Central memory CD8-positive, alpha-beta T cell (primary cell): ENCODE measurements at regions not wholly inside any gene's neighbourhood (a gene's known extent, or its start where the extent isn't known, plus 50 kb on each side); places are given as distances from the start of the nearest gene placed in this dataset.

Experiments used
- ATAC-seq: fragments of 150-1000 bp; cut with Tn5 transposase; replicated peaks from 2 replicates; pipeline ENCODE4 v1.10.0; 2022; ENCODE audit warnings: mild to moderate bottlenecking, moderate FRiP score, moderate number of reproducible peaks; ENCODE audit not compliant: poor library complexity, severe bottlenecking; ENCODE audit errors: extremely low read depth
- DNase-seq, 2 donors: peaks; one replicate each; pipeline ENCODE4 v3.0.0; 2021; ENCODE audit warnings: low spot score in 2 of 2
- H3K27ac Mint-ChIP-seq: one replicate; pipeline ENCODE4 v1.8.0; 2022; ENCODE audit warnings: low read depth, mild to moderate bottlenecking, moderate library complexity, mixed read lengths
- H3K27me3 Mint-ChIP-seq: one replicate; pipeline ENCODE4 v1.8.0; 2022; ENCODE audit warnings: mixed read lengths
- H3K36me3 Mint-ChIP-seq: one replicate; pipeline ENCODE4 v1.8.0; 2022; ENCODE audit warnings: mild to moderate bottlenecking, moderate library complexity, mixed read lengths; ENCODE audit not compliant: insufficient read depth
- H3K4me1 Mint-ChIP-seq: one replicate; pipeline ENCODE4 v1.8.0; 2022; ENCODE audit warnings: mixed read lengths
- H3K4me3 Mint-ChIP-seq: one replicate; pipeline ENCODE4 v1.8.0; 2022; ENCODE audit warnings: mild to moderate bottlenecking, moderate library complexity, mixed read lengths
- H3K9me3 Mint-ChIP-seq: one replicate; pipeline ENCODE4 v1.8.0; 2022; ENCODE audit warnings: mixed read lengths

GRCh38 chr16:85984231-85984880 is 85.4 kb downstream of the IRF8 start:
- Mint-ChIP-seq H3K9me3 (no peaks in the 10 kb centered on the region), H3K4me3 (no peak overlapping the region), H3K36me3 (no peaks in the 10 kb centered on the region), H3K27ac (peak overlapping the region; percentile 88), H3K27me3 (peaks cover 18% of the 10 kb centered on the region), H3K4me1 (peaks cover 41% of the 10 kb centered on the region)
- DNase-seq (no peak), ATAC-seq (no peak)

GRCh38 chr16:85984947-85985451 is 86.0 kb downstream of the IRF8 start:
- H3K4me1 Mint-ChIP-seq: peaks cover 41% of the 10 kb centered on the region
- peak overlapping the region; percentile 88 for H3K27ac Mint-ChIP-seq
- peaks cover 22% of the 10 kb centered on the region for H3K27me3 Mint-ChIP-seq
- H3K9me3 Mint-ChIP-seq: no peaks in the 10 kb centered on the region
- H3K36me3 Mint-ChIP-seq: no peaks in the 10 kb centered on the region
- ATAC-seq: peak; percentile 24
- no peak for DNase-seq
- peak overlapping the region; percentile 58 for H3K4me3 Mint-ChIP-seq

- ATAC-seq: no peak
- H3K4me1 Mint-ChIP-seq: peaks cover 41% of the 10 kb centered on the region
- peak overlapping the region; percentile 55 for H3K27ac Mint-ChIP-seq
- no peaks in the 10 kb centered on the region for H3K36me3 Mint-ChIP-seq
- peaks cover 28% of the 10 kb centered on the region for H3K27me3 Mint-ChIP-seq
- peak in 1 of 2 donors; percentile 39 for DNase-seq
- H3K4me3 Mint-ChIP-seq: peak overlapping the region; percentile 27
- H3K9me3 Mint-ChIP-seq: no peaks in the 10 kb centered on the region
Observed at GRCh38 chr16:85986931-85987749, 88.2 kb downstream of the IRF8 start.

- no peak for DNase-seq
- no peak overlapping the region for H3K27ac Mint-ChIP-seq
- peaks cover 41% of the 10 kb centered on the region for H3K4me1 Mint-ChIP-seq
- ATAC-seq: peak; percentile 42
- H3K4me3 Mint-ChIP-seq: no peak overlapping the region
- H3K36me3 Mint-ChIP-seq: no peaks in the 10 kb centered on the region
- peaks cover 28% of the 10 kb centered on the region for H3K27me3 Mint-ChIP-seq
- H3K9me3 Mint-ChIP-seq: no peaks in the 10 kb centered on the region
Observed at GRCh38 chr16:85987750-85988078, 88.8 kb downstream of the IRF8 start.

- Mint-ChIP-seq H3K36me3 (no peaks in the 10 kb centered on the region), H3K9me3 (no peaks in the 10 kb centered on the region), H3K27me3 (peaks cover 28% of the 10 kb centered on the region), H3K27ac (peak overlapping the region; percentile 52), H3K4me1 (peaks cover 41% of the 10 kb centered on the region), H3K4me3 (no peak overlapping the region)
- no peak for DNase-seq
- no peak for ATAC-seq
Observed at GRCh38 chr16:85988306-85988705, 89.3 kb downstream of the IRF8 start.

- DNase-seq: no peak
- Mint-ChIP-seq H3K27me3 (peaks cover 28% of the 10 kb centered on the region), H3K36me3 (no peaks in the 10 kb centered on the region), H3K4me3 (no peak overlapping the region), H3K9me3 (no peaks in the 10 kb centered on the region), H3K27ac (peak overlapping the region; percentile 52), H3K4me1 (peaks cover 41% of the 10 kb centered on the region)
- peak; percentile 33 for ATAC-seq
Observed at GRCh38 chr16:85988723-85989313, 89.9 kb downstream of the IRF8 start.

- Mint-ChIP-seq H3K27ac (peak overlapping the region; percentile 52), H3K4me3 (no peak overlapping the region), H3K9me3 (no peaks in the 10 kb centered on the region), H3K4me1 (peaks cover 40% of the 10 kb centered on the region), H3K27me3 (peaks cover 28% of the 10 kb centered on the region), H3K36me3 (no peaks in the 10 kb centered on the region)
- DNase-seq (no peak), ATAC-seq (no peak)
Observed at GRCh38 chr16:85989376-85989775, 90.4 kb downstream of the IRF8 start.

- no peaks in the 10 kb centered on the region for H3K36me3 Mint-ChIP-seq
- no peak overlapping the region for H3K4me3 Mint-ChIP-seq
- no peak for ATAC-seq
- H3K27ac Mint-ChIP-seq: no peak overlapping the region
- H3K9me3 Mint-ChIP-seq: no peaks in the 10 kb centered on the region
- H3K4me1 Mint-ChIP-seq: peaks cover 33% of the 10 kb centered on the region
- DNase-seq: no peak
- H3K27me3 Mint-ChIP-seq: peaks cover 28% of the 10 kb centered on the region
Observed at GRCh38 chr16:85989863-85990643, 91.1 kb downstream of the IRF8 start.

- Mint-ChIP-seq H3K27ac (no peak overlapping the region), H3K4me3 (no peak overlapping the region)
- no peak for ATAC-seq
Observed at GRCh38 chr16:85990861-85991301, 91.9 kb downstream of the IRF8 start.

GRCh38 chr16:85991425-85991824 is 92.5 kb downstream of the IRF8 start:
- H3K27ac Mint-ChIP-seq: no peak overlapping the region
- DNase-seq: no peak
- H3K9me3 Mint-ChIP-seq: no peaks in the 10 kb centered on the region
- ATAC-seq: no peak
- H3K4me1 Mint-ChIP-seq: peaks cover 19% of the 10 kb centered on the region
- H3K27me3 Mint-ChIP-seq: peaks cover 28% of the 10 kb centered on the region
- H3K36me3 Mint-ChIP-seq: no peaks in the 10 kb centered on the region
- no peak overlapping the region for H3K4me3 Mint-ChIP-seq

More at GRCh38 chr16:85990861-85991301, 91.9 kb downstream of the IRF8 start:
- Mint-ChIP-seq H3K36me3 (no peaks in the 10 kb centered on the region), H3K4me1 (peaks cover 25% of the 10 kb centered on the region), H3K9me3 (no peaks in the 10 kb centered on the region), H3K27me3 (peaks cover 28% of the 10 kb centered on the region)
- no peak for DNase-seq

GRCh38 chr16:85991856-85992255 is 92.9 kb downstream of the IRF8 start:
- Mint-ChIP-seq H3K4me1 (peaks cover 15% of the 10 kb centered on the region), H3K27ac (no peak overlapping the region)
- ATAC-seq: no peak

GRCh38 chr16:85992359-85992758 is 93.4 kb downstream of the IRF8 start:
- Mint-ChIP-seq H3K36me3 (no peaks in the 10 kb centered on the region), H3K27me3 (peaks cover 28% of the 10 kb centered on the region), H3K27ac (no peak overlapping the region), H3K4me1 (peaks cover 11% of the 10 kb centered on the region), H3K9me3 (no peaks in the 10 kb centered on the region), H3K4me3 (no peak overlapping the region)
- no peak for ATAC-seq
- DNase-seq: no peak

More at GRCh38 chr16:85991856-85992255, 92.9 kb downstream of the IRF8 start:
- Mint-ChIP-seq H3K9me3 (no peaks in the 10 kb centered on the region), H3K4me3 (no peak overlapping the region), H3K27me3 (peaks cover 28% of the 10 kb centered on the region), H3K36me3 (no peaks in the 10 kb centered on the region)
- DNase-seq: no peak
